Neural cell (in vitro differentiated cells): ENCODE measurements at regions not wholly inside any gene's neighbourhood (a gene's known extent, or its start where the extent isn't known, plus 50 kb on each side); places are given as distances from the start of the nearest gene placed in this dataset.

Source experiments
- H2AFZ ChIP-seq: fragments of 200-600, 300-800 bp; sonication (generic), shearing (Covaris generic); 2 replicates; pipeline ENCODE4 v1.6.0; 2014; ENCODE audit warnings: low read depth, mild to moderate bottlenecking, antibody characterized with exemption, low read length, moderate library complexity
- H3F3A ChIP-seq: fragments of 200-600 bp; shearing (Covaris generic); 2 replicates; pipeline ENCODE4 v1.6.1; 2016; ENCODE audit warnings: mild to moderate bottlenecking, moderate library complexity, mixed read lengths, antibody characterized with exemption, low read length; ENCODE audit not compliant: insufficient read depth, poor library complexity, severe bottlenecking
- H3K27ac ChIP-seq: fragments of 200-600, 300-800 bp; sonication (generic), shearing (Covaris generic); 2 replicates; pipeline ENCODE4 v1.5.1; 2014; ENCODE audit warnings: mild to moderate bottlenecking, low read length, moderate library complexity
- H3K27me3 ChIP-seq: fragments of 300-800, 200-600 bp; sonication (generic), shearing (Covaris generic); 2 replicates; pipeline ENCODE4 v1.6.0; 2014; ENCODE audit warnings: mild to moderate bottlenecking, low read depth, low read length, moderate library complexity; ENCODE audit not compliant: insufficient read depth
- H3K36me3 ChIP-seq: fragments of 300-800, 200-600 bp; sonication (generic), shearing (Covaris generic); 2 replicates; pipeline ENCODE4 v1.5.1; 2014; ENCODE audit warnings: mild to moderate bottlenecking, antibody characterized with exemption, low read length, moderate library complexity; ENCODE audit not compliant: insufficient read depth
- H3K4me2 ChIP-seq: fragments of 300-800, 200-600 bp; sonication (generic), shearing (Covaris generic); 2 replicates; pipeline ENCODE4 v1.6.0; 2014; ENCODE audit warnings: mild to moderate bottlenecking, low read length
- H3K4me3 ChIP-seq: fragments of 300-800, 200-600 bp; sonication (generic), shearing (Covaris generic); 2 replicates; pipeline ENCODE4 v1.5.1; 2014; ENCODE audit warnings: mild to moderate bottlenecking, low read length, moderate library complexity
- H3K79me2 ChIP-seq: fragments of 200-600 bp; shearing (Covaris generic); replicated peaks from 2 replicates; pipeline ENCODE4 v1.6.0; 2014; ENCODE audit warnings: mild to moderate bottlenecking, low read length, moderate library complexity; ENCODE audit not compliant: insufficient read depth
- H3K9ac ChIP-seq: fragments of 300-800, 200-600 bp; sonication (generic), shearing (Covaris generic); 2 replicates; pipeline ENCODE4 v1.6.1; 2016; ENCODE audit warnings: mild to moderate bottlenecking, low read length, mixed read lengths
- H3K9me2 ChIP-seq: fragments of 200-600 bp; shearing (Covaris generic); 2 replicates; pipeline ENCODE4 v1.6.1; 2016; ENCODE audit warnings: mild to moderate bottlenecking, low read length, mixed read lengths; ENCODE audit not compliant: insufficient read depth
- H3K9me3 ChIP-seq: fragments of 200-600, 300-800 bp; sonication (generic), shearing (Covaris generic); 2 replicates; pipeline ENCODE4 v1.6.1; 2016; ENCODE audit warnings: mild to moderate bottlenecking, mixed run types, low read length, moderate library complexity, mixed read lengths
- H4K20me1 ChIP-seq: fragments of 200-600 bp; shearing (Covaris generic); 2 replicates; pipeline ENCODE4 v1.6.1; 2016; ENCODE audit warnings: mild to moderate bottlenecking, mixed run types; ENCODE audit not compliant: insufficient read depth
- EP300 ChIP-seq: fragments of 450-650 bp; conservative IDR thresholded peaks from 2 replicates; pipeline ENCODE4 v1.6.1; 2014; ENCODE audit warnings: antibody characterized with exemption, mild to moderate bottlenecking, moderate library complexity; ENCODE audit not compliant: poor library complexity, severe bottlenecking
- EZH2 ChIP-seq: fragments of 200-600, 300-800 bp; shearing (Covaris generic), sonication (generic); IDR thresholded peaks from 2 replicates; pipeline ENCODE4 v1.6.1; 2014; ENCODE audit warnings: antibody characterized with exemption, low read length, borderline replicate concordance, mild to moderate bottlenecking; ENCODE audit not compliant: insufficient read depth, poor library complexity, severe bottlenecking
- MXI1 ChIP-seq: fragments of 450-650 bp; conservative IDR thresholded peaks from 2 replicates; pipeline ENCODE4 v1.6.1; 2014; ENCODE audit warnings: antibody characterized with exemption, mild to moderate bottlenecking; ENCODE audit not compliant: poor library complexity, severe bottlenecking
- POLR2AphosphoS5 ChIP-seq: IDR thresholded peaks from 2 replicates; pipeline ENCODE4 v1.6.1; 2012
- RAD21 ChIP-seq: fragments of 450-650 bp; conservative IDR thresholded peaks from 2 replicates; pipeline ENCODE4 v1.6.1; 2014; ENCODE audit warnings: antibody characterized with exemption, mild to moderate bottlenecking, moderate library complexity
- SMC3 ChIP-seq: fragments of 450-650 bp; conservative IDR thresholded peaks from 2 replicates; pipeline ENCODE4 v1.6.1; 2014; ENCODE audit warnings: antibody characterized with exemption, mild to moderate bottlenecking, moderate library complexity; ENCODE audit not compliant: poor library complexity
- TAF1 ChIP-seq: IDR thresholded peaks from 2 replicates; pipeline ENCODE4 v1.6.1; 2012; ENCODE audit warnings: low read depth
- TF ChIP-seq, protein P1 (sequence below): fragments of 450-650 bp; IDR thresholded peaks from 2 replicates; pipeline ENCODE4 v1.5.1; 2014; ENCODE audit warnings: antibody characterized with exemption, mild to moderate bottlenecking, moderate library complexity; ENCODE audit not compliant: poor library complexity, severe bottlenecking
- TF ChIP-seq, protein P2 (sequence below): IDR thresholded peaks from 2 replicates; pipeline ENCODE4 v1.6.1; 2012; ENCODE audit warnings: borderline replicate concordance

GRCh38 chr1:218556016-218556415 is 210.9 kb downstream of the TGFB2 start:
- Histone ChIP-seq H3K9ac (no peak overlapping the region), H3K27me3 (no peaks in the 10 kb centered on the region), H4K20me1 (no peaks in the 10 kb centered on the region), H3F3A (no peaks in the 10 kb centered on the region), H3K36me3 (no peaks in the 10 kb centered on the region), H3K79me2 (no peaks in the 10 kb centered on the region), H3K4me3 (no peak overlapping the region), H3K9me2 (no peaks in the 10 kb centered on the region), H3K27ac (no peak overlapping the region), H2AFZ (no peak overlapping the region), H3K9me3 (no peaks in the 10 kb centered on the region), H3K4me2 (no peak overlapping the region)
- TF ChIP-seq EP300: no peak
- TF ChIP-seq, protein P1, sequence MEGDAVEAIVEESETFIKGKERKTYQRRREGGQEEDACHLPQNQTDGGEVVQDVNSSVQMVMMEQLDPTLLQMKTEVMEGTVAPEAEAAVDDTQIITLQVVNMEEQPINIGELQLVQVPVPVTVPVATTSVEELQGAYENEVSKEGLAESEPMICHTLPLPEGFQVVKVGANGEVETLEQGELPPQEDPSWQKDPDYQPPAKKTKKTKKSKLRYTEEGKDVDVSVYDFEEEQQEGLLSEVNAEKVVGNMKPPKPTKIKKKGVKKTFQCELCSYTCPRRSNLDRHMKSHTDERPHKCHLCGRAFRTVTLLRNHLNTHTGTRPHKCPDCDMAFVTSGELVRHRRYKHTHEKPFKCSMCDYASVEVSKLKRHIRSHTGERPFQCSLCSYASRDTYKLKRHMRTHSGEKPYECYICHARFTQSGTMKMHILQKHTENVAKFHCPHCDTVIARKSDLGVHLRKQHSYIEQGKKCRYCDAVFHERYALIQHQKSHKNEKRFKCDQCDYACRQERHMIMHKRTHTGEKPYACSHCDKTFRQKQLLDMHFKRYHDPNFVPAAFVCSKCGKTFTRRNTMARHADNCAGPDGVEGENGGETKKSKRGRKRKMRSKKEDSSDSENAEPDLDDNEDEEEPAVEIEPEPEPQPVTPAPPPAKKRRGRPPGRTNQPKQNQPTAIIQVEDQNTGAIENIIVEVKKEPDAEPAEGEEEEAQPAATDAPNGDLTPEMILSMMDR: no peak
- no peak for TF ChIP-seq TAF1
- no peak for TF ChIP-seq RAD21
- TF ChIP-seq EZH2: no peak
- TF ChIP-seq, protein P2, sequence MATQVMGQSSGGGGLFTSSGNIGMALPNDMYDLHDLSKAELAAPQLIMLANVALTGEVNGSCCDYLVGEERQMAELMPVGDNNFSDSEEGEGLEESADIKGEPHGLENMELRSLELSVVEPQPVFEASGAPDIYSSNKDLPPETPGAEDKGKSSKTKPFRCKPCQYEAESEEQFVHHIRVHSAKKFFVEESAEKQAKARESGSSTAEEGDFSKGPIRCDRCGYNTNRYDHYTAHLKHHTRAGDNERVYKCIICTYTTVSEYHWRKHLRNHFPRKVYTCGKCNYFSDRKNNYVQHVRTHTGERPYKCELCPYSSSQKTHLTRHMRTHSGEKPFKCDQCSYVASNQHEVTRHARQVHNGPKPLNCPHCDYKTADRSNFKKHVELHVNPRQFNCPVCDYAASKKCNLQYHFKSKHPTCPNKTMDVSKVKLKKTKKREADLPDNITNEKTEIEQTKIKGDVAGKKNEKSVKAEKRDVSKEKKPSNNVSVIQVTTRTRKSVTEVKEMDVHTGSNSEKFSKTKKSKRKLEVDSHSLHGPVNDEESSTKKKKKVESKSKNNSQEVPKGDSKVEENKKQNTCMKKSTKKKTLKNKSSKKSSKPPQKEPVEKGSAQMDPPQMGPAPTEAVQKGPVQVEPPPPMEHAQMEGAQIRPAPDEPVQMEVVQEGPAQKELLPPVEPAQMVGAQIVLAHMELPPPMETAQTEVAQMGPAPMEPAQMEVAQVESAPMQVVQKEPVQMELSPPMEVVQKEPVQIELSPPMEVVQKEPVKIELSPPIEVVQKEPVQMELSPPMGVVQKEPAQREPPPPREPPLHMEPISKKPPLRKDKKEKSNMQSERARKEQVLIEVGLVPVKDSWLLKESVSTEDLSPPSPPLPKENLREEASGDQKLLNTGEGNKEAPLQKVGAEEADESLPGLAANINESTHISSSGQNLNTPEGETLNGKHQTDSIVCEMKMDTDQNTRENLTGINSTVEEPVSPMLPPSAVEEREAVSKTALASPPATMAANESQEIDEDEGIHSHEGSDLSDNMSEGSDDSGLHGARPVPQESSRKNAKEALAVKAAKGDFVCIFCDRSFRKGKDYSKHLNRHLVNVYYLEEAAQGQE: no peak

DNA sequence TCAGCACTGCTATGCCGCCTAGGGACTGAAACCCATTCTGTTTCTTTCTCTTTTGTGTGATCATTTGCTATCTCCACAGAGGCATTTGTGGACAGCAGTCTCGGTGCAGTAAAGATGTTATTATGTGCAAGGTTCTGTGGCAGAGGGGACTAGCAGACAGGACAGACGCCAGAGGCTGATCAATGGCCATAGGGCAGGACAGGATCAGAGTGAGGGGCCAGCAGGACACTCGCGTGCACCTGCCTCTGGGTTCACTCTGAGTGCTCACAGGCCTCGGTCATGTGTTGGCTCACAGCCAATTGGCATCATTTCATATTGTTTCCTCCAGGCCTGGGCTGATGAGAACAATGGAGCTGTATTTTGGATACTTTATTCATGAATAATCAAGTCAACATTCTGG is 212.6 kb downstream of the TGFB2 start:
- TF ChIP-seq, protein P2: no peak
- TF ChIP-seq, protein P1: no peak
- TF ChIP-seq SMC3 (no peak), EP300 (no peak), EZH2 (no peak), RAD21 (no peak), TAF1 (no peak), MXI1 (no peak), POLR2AphosphoS5 (no peak)
- Histone ChIP-seq H3F3A (no peaks in the 10 kb centered on the region), H3K9me2 (no peaks in the 10 kb centered on the region), H3K27ac (no peak overlapping the region), H2AFZ (no peak overlapping the region), H3K4me2 (no peak overlapping the region), H4K20me1 (no peaks in the 10 kb centered on the region), H3K36me3 (no peaks in the 10 kb centered on the region), H3K4me3 (no peak overlapping the region), H3K79me2 (no peaks in the 10 kb centered on the region), H3K27me3 (no peaks in the 10 kb centered on the region), H3K9ac (no peak overlapping the region), H3K9me3 (no peaks in the 10 kb centered on the region)
